NCI-H446 (cell line): ENCODE measurements at regions not wholly inside any gene's neighbourhood (a gene's known extent, or its start where the extent isn't known, plus 50 kb on each side); places are given as distances from the start of the nearest gene placed in this dataset.

Experiments used
- DNase-seq, 2 experiments: peaks; one replicate each; lab custom pipeline; 2025; lab: John Stamatoyannopoulos, UW

GRCh38 chr6:105793130-105793529 lies 293.0 kb upstream of the PRDM1 start:
- DNase-seq = no peak

DNA sequence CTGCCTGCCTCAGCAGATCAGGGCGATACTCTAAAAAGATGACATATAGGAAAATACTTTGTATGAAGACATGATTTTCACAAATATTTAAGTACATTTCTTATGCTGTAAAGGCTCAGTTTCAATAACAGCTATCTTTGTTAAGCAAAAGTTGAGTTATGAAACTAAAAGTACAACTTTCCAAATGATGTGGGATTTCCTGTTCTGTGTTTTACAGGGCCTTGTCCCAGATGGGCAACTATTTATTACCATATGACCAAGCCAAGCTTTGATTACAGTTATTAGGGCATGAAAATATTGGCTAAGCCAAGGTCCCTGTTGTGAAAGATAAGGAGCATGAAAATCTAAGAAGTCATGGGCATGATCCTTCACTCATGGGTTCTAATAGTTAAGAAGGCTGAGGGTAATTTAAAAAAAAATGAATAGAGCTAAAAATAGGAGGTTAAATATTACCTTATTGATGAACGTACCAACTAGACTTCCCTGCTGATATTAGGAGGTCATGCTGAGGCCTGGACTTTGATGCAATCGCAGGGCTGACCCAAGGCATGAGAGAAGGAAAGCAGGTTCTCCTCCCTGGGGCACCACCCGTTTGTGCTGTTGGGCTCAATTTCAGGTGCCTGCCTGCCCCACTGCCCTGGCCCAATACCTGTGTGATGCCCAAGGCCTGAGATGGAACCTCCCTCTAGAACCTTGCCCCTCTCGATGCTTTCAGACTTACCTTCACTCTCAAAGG lies 294.4 kb upstream of the PRDM1 start:
- DNase-seq = no peak

DNA sequence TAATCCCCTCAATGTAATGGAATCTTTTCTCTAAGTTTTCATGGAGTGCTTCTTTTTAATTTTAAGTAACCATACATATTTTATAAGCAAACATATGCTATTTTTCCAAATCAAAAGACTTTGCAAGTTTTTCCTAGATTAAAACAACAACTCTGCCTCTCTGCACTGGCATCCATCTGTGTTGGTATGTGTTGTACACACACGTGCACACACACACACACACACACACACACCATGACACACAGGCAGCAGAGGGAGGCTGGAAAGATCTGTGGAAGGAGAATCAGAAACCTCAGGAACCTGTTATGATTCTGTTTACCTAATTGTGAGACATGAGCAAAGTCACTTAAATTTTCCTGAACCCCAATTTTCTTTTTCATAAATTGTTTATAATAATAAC lies 295.0 kb upstream of the PRDM1 start:
- no peak for DNase-seq

DNA sequence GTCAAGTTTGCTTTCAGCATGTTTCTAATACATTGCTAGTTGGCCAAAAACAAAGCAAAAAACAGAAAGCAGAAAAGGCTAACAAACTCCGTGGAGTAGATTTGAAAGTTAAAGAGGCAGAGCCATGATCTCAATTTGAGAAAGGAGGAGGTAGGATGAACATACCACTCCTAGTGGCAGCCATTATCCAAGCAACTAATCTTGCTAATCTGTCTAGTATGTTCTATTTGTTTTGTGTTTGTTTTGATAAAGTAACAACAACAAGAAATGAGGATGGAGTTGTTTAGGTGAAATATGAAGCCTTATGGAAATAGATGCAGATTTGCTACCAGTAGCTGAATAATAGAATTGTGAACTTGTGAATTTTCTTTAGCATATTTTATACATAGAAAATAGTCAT lies 295.5 kb upstream of the PRDM1 start:
- no peak for DNase-seq

DNA sequence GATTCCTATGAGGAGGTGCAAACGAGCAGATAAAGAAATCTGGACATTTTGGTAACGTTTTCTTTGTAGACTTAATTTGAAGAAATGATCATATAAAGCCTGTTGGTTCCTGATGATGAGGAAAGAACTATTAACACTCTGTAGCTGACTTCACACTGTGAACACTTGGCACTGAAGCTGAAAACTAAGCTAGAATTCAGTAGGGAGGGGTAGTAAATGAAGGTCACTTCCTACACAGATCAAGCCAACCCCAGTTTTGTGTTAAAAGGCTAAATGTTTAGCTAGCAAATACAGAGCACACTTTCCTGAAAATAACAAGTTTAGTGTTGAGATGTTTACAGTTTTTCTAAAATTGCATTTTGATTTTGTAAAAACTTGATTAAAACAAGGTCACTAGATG lies 296.2 kb upstream of the PRDM1 start:
- no peak for DNase-seq

DNA sequence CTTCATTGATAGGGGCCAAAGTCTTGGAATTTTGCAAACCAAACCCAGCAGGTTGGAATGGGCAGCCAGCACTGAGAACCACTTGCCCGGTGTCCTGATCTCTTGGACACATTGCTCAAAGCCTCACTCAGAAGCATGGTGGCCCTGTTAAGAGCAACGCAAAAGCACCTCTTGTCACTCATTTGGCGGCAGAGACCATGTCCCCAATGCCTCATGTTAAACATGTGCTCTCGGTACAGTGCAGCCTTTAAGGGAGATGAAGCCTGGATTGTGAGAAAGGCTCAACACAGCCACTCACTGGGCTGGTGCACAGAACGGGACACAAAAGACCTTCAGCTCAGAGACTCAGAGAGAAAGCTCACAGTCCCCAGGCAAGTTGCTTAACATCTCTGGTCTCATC lies 298.4 kb upstream of the PRDM1 start:
- no peak for DNase-seq

- DNase-seq = no peak
Observed at GRCh38 chr6:105786890-105787655, 299.1 kb upstream of the PRDM1 start.

DNA sequence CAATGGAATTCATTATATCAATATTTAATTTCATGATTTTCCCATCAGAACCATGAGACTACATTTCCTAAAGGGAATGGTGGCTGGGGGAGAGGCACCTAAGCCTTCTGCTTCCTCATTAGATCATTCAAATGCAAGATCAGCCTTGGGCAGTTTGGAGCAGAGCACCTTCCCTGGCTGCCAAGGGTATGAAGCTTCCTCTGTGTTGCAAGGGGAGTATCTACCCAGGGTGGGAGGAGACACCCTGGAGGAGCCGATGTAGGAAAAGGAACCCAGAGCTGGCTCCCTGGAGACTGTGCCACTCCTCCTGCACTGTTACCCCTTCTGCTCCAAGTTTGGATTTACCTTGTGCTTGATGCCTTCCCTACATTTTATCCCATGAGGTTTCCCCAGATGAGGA lies 299.7 kb upstream of the PRDM1 start:
- no peak for DNase-seq

DNA sequence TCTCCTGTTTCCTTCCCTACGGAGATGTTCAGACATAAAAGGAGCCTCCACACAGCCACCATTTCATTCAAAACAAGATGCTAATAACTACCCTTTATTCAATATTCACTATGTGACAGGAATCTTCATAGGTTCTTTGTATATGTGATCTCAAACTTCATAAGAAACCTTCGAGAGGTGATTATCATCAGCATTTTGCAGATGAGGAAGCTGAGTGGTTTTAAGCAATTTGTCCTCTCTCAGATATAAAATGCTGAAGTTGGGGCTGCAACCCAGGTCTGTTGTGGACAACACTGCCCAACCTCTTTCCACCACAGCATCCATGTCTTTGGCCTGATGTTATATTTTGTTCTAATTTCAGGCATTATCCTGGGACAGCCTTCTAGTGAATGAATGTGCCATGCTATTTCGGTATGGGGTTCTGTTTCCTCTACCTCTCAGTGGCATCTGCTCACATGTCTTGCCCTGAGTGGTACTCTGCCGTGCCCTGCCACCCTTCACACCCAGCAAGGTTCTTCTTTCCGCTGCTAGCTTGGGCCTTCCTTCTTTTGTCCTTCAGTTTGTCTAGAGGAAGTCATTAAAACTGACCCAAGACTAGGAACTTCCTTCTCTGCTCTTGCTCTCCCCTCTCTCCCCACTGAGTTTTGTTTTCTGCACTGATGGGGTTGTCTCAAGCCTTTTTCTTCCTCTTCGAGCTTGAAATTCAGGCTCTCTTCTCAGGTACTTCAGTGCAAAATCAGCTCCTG lies 300.9 kb upstream of the PRDM1 start:
- DNase-seq = no peak

GRCh38 chr6:105784179-105784578 lies 302.0 kb upstream of the PRDM1 start:
- DNase-seq = no peak

- DNase-seq = no peak
Observed at GRCh38 chr6:105783333-105783935, 302.7 kb upstream of the PRDM1 start.

DNA sequence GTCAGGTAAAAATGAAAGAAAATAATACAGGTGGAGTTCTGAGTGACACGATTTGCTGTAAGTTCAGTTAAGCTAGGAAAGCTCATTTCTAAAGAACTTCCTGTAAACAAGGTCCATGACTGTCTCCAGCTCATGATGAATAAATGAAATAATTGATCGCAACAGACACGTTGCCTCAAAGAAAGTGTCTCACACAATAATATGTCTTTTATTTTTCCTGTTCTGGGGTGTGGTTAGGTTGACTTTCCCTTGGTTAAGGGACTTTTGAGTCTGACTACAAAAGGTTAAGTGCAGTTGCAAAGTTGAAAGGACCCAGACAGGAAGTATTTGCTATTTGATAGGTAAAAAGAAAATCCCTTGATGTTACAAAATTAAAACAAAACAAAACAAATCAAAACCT lies 304.2 kb upstream of the PRDM1 start:
- no peak for DNase-seq

- no peak for DNase-seq
Observed at GRCh38 chr6:105781248-105781647, 304.9 kb upstream of the PRDM1 start.

DNA sequence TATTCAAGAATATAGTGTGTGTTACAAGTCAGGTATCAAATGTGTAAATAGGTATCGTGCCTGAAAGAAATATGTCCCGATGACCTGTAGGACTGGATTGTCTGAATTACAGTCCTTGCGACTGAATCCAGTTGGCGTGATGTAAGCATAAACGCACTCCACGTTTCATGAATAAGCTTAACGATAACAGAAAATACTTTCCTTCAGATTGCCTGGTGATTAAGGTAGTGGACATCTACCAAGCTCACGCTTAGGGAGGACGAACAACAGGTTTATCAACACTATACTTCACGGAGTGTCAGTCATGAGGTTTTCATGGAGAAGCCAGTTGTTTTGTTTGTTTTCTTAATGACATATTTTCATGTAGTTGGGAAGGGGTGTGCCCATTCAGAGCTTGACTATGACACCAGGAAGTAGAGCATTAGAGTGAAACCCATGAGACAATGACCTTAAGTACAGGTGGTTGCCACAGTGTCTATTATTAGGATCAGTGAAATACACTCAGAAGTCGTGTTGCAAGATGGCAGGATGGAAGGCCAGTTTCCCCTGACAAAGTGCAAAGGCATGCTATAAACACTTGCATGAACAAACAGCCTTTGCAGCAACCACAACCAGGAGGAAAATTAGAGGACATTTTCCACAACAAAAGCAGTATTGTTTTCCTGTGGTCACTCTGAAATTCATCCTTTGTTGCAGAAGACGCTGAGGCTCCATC lies 305.8 kb upstream of the PRDM1 start:
- DNase-seq = no peak

- DNase-seq = no peak
Observed at GRCh38 chr6:105779110-105779509, 307.0 kb upstream of the PRDM1 start.

DNA sequence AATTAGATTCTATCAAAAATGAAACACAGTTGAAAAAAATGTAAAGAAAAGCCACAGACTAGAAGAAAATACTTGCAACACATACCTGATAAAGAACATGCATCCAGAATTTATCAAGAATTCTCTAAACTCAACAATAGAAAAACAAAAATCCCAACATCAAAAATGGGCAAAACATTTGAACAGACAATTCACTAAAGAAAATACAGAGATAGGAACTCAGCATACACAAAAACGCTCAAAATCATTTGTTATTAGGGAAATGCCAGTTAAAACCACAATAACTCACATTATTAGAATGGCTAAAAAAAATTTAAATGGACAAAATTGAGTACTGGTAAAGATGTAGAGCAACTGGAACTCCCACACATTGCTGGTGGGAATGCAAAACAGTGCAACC lies 311.0 kb upstream of the PRDM1 start:
- no peak for DNase-seq

DNA sequence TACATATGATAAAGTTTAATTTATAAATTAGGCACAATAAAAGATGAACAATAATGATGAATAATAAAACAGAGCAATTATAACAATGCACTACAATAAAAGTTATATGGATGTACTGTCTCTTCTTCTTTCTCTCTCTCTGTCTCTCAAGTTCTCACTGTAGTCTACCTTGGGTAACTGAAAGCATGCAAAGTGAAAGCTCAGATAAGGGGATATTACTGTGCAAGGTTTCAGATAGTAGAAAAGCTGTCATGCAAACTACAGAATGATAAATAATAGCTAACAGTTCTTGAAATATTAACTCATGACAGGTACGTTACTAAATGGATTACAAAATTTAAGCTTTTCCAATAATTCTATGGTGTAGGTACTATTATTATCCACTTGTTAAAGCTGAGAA lies 311.9 kb upstream of the PRDM1 start:
- no peak for DNase-seq

DNA sequence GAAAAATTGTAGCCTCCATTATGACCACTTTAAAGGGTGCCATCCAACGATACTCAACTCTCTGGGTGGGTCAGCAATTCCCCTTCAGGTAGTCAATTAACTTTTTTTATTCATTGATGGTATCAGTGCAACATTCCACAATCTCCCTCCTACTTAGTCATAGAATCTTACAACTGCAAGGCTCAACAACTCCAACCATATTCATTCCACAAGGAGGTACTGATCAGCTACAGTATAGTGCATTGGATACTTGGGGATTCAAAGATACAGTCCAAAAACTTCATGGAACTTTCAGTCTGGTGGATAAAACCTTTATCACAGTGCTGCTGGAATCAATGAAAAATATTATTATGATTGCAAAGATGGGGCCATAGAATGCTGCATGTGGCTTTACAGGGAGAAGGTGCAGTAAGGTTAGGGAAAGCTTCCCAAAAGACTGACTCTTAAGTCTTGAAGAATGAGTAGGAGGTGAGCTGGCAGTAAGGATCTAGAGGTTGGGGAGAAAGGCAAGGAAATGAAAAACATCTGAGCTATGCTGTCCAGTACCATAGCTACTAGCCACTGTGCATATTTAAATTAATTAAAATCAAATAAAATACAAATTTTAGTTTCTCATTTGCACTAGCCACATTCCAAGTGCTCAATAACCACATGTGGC lies 314.7 kb upstream of the PRDM1 start:
- no peak for DNase-seq

GRCh38 chr6:105769987-105770386 lies 316.1 kb upstream of the PRDM1 start:
- no peak for DNase-seq

DNA sequence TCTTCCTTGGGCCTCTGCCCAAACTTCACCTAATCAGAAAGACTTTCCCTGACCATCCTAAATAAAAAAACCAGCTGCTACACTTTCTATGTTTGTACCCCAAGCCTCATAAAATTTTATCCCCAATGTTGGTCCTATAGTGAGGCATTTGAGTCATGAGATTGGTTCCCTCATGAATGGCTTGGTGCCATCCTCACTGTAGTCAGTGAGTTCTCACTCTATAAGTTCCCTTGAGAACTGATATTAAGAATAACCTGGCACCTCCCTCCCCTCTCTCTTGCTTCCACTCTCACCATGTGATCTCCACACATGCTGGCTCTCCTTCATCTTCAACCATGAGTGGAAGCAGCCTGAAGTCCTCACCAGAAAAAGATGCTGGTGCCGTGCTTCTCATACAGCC lies 316.9 kb upstream of the PRDM1 start:
- DNase-seq = no peak

DNA sequence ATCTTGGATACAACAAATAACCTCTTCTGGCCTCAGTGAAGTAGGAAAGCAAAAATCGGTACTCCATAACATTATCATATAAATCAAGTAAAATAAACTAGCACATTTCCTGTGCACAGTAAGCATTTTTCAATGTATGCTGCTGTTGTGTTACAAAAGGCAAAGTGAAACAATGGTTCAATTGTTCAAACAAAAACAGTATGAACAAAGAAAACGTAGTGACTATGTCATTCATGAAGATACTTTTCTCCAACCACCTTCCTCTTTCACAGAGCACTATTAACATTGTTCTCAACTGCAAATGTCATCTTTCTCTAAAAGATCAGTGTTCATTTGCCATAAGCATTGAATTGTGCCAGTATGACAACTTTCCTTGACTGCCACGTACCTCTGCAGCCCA lies 318.6 kb upstream of the PRDM1 start:
- no peak for DNase-seq
